Neuronal stem cell (in vitro differentiated cells): ENCODE measurements at regions not wholly inside any gene's neighbourhood (a gene's known extent, or its start where the extent isn't known, plus 50 kb on each side); places are given as distances from the start of the nearest gene placed in this dataset.

Experiments
- DNase-seq: peaks from one replicate; pipeline ENCODE4 v3.0.0-alpha.2; 2013; ENCODE audit warnings: low spot score
- H2AFZ ChIP-seq: one replicate; pipeline ENCODE4 v1.6.1; 2013; ENCODE audit warnings: mild to moderate bottlenecking, low read length, inconsistent platforms
- H2AK5ac ChIP-seq: 2 replicates; pipeline ENCODE4 v1.6.1; 2013; ENCODE audit warnings: low read depth, mild to moderate bottlenecking, inconsistent platforms, low read length, moderate library complexity, mixed read lengths
- H2BK120ac ChIP-seq: 2 replicates; pipeline ENCODE4 v1.6.1; 2013; ENCODE audit warnings: low read depth, mild to moderate bottlenecking, inconsistent platforms, low read length, moderate library complexity, mixed read lengths
- H2BK12ac ChIP-seq: one replicate; pipeline ENCODE4 v1.6.1; 2013; ENCODE audit warnings: low read length, inconsistent platforms
- H2BK15ac ChIP-seq: 2 replicates; pipeline ENCODE4 v1.6.1; 2013; ENCODE audit warnings: mild to moderate bottlenecking, low read length, inconsistent platforms, mixed read lengths
- H2BK5ac ChIP-seq: one replicate; pipeline ENCODE4 v1.6.1; 2013; ENCODE audit warnings: inconsistent platforms, mild to moderate bottlenecking, low read length, moderate library complexity
- H3K14ac ChIP-seq: one replicate; pipeline ENCODE4 v1.6.1; 2013; ENCODE audit warnings: low read length, inconsistent platforms
- H3K18ac ChIP-seq: 2 replicates; pipeline ENCODE4 v1.6.1; 2013; ENCODE audit warnings: low read length, inconsistent platforms
- H3K23ac ChIP-seq: 2 replicates; pipeline ENCODE4 v1.6.1; 2013; ENCODE audit warnings: low read depth, mild to moderate bottlenecking, mixed read lengths, low read length, inconsistent platforms; ENCODE audit not compliant: poor library complexity
- H3K27ac ChIP-seq: replicated peaks from 3 replicates; pipeline ENCODE4 v1.5.1; 2013; ENCODE audit warnings: low read length, inconsistent platforms
- H3K27me3 ChIP-seq, 3 experiments: 2 replicates each; pipeline ENCODE4 v1.6.1; 2013; ENCODE audit warnings: low read length in 3 of 3, mild to moderate bottlenecking in 2 of 3, inconsistent platforms in 1 of 3, low read depth in 1 of 3, mixed read lengths in 1 of 3, moderate library complexity in 1 of 3; ENCODE audit not compliant: control insufficient read depth in 3 of 3, insufficient read depth in 3 of 3
- H3K36me3 ChIP-seq, 2 donors: replicated peaks in 1 of 2; 2 replicates each; pipeline ENCODE4 v1.6.1; 2013; ENCODE audit warnings: low read length in 2 of 2; ENCODE audit not compliant: control insufficient read depth in 2 of 2, insufficient read depth in 2 of 2
- H3K4ac ChIP-seq: 2 replicates; pipeline ENCODE4 v1.6.1; 2013; ENCODE audit warnings: inconsistent platforms, mild to moderate bottlenecking, low read length, moderate library complexity
- H3K4me1 ChIP-seq, 2 donors: 1 replicate in 1 of 2; 2 replicates in 1 of 2; pipeline ENCODE4 v1.6.1; 2013; ENCODE audit warnings: low read length in 2 of 2, low read depth in 1 of 2; ENCODE audit not compliant: control insufficient read depth in 2 of 2, insufficient read depth in 1 of 2
- H3K4me2 ChIP-seq: one replicate; pipeline ENCODE4 v1.6.1; 2013; ENCODE audit warnings: mild to moderate bottlenecking, low read length, inconsistent platforms; ENCODE audit not compliant: insufficient read depth, poor library complexity, severe bottlenecking
- H3K4me3 ChIP-seq, 2 donors: 2 replicates each; pipeline ENCODE4 v1.5.1; 2013; ENCODE audit warnings: low read length in 2 of 2, mild to moderate bottlenecking in 2 of 2, inconsistent platforms in 1 of 2, moderate library complexity in 1 of 2
- H3K79me1 ChIP-seq: one replicate; pipeline ENCODE4 v1.6.1; 2013; ENCODE audit warnings: low read depth, mild to moderate bottlenecking, inconsistent platforms, low read length, moderate library complexity
- H3K9ac ChIP-seq: one replicate; pipeline ENCODE4 v1.6.1; 2013; ENCODE audit warnings: mild to moderate bottlenecking, low read depth, low read length, inconsistent platforms; ENCODE audit not compliant: poor library complexity
- H3K9me3 ChIP-seq, 2 donors: replicated peaks in 1 of 2; 2 replicates each; pipeline versions ENCODE3 to v1.6.1; 2013; ENCODE audit warnings: low read length in 2 of 2, mild to moderate bottlenecking in 2 of 2, inconsistent platforms in 1 of 2, low read depth in 1 of 2, mixed read lengths in 1 of 2, moderate library complexity in 1 of 2; ENCODE audit not compliant: control insufficient read depth in 2 of 2, insufficient read depth in 1 of 2
- H4K8ac ChIP-seq: one replicate; pipeline ENCODE4 v1.6.1; 2013; ENCODE audit warnings: low read depth, mild to moderate bottlenecking, inconsistent platforms, low read length, moderate library complexity
- H4K91ac ChIP-seq: one replicate; pipeline ENCODE4 v1.6.1; 2013; ENCODE audit warnings: low read length, low read depth, mild to moderate bottlenecking, inconsistent platforms; ENCODE audit not compliant: poor library complexity
- WGBS, 2 donors: extraction: QIAGEN DNeasy Blood & Tissue Kit; methylation state at CpG; one replicate each; pipeline ENCODE4 v1.1.7; 2013; ENCODE audit warnings: missing lambda C conversion rate in 2 of 2, mixed read lengths in 1 of 2; ENCODE audit not compliant: insufficient read length in 2 of 2, insufficient replicate concordance in 1 of 2; ENCODE audit errors: extremely low coverage in 2 of 2; 5-methylcytosine and 5-hydroxymethylcytosine counted together

- Histone ChIP-seq H2BK120ac (no peak overlapping the region), H3K23ac (no peak overlapping the region), H3K27me3 (no peaks in the 10 kb centered on the region), H3K14ac (no peak overlapping the region), H3K36me3 (no peaks in the 10 kb centered on the region), H3K9me3 (peaks cover 0 to 6% of the 10 kb centered on the region in 2 donors), H3K4me1 (peaks cover 0 to 15% of the 10 kb centered on the region in 2 donors), H3K9ac (no peak overlapping the region), H3K27ac (no peak overlapping the region), H4K8ac (no peak overlapping the region), H3K4me2 (no peak overlapping the region), H3K4me3 (no peak overlapping the region), H2AFZ (peak overlapping the region; percentile 24), H2BK15ac (no peak overlapping the region), H2BK5ac (no peak overlapping the region), H3K4ac (no peak overlapping the region), H3K79me1 (no peaks in the 10 kb centered on the region), H2AK5ac (no peak overlapping the region), H3K18ac (no peak overlapping the region), H2BK12ac (no peak overlapping the region), H4K91ac (no peak overlapping the region)
- no peak for DNase-seq
- WGBS, 2 donors = no CpG with 5 or more reads among the region's 4 CpGs
Observed at GRCh38 chr12:28794786-28795185, 354.3 kb upstream of the FAR2 start.

- peaks cover 0 to 15% of the 10 kb centered on the region in 2 donors for H3K4me1 ChIP-seq
- H3K18ac ChIP-seq = no peak overlapping the region
- H4K91ac ChIP-seq = no peak overlapping the region
- peaks cover 0 to 6% of the 10 kb centered on the region in 2 donors for H3K9me3 ChIP-seq
- no peaks in the 10 kb centered on the region for H3K27me3 ChIP-seq
- no peak overlapping the region for H2AFZ ChIP-seq
- H3K23ac ChIP-seq = no peak overlapping the region
- H3K14ac ChIP-seq = no peak overlapping the region
- H3K9ac ChIP-seq = no peak overlapping the region
- H3K4me2 ChIP-seq = no peak overlapping the region
- H3K27ac ChIP-seq = no peak overlapping the region
- H2BK120ac ChIP-seq = no peak overlapping the region
- H3K4me3 ChIP-seq = no peak overlapping the region
- H2BK12ac ChIP-seq = no peak overlapping the region
- no peak overlapping the region for H2BK15ac ChIP-seq
- no peak overlapping the region for H2AK5ac ChIP-seq
- H4K8ac ChIP-seq = no peak overlapping the region
- no peak overlapping the region for H3K4ac ChIP-seq
- no peaks in the 10 kb centered on the region for H3K79me1 ChIP-seq
- no peaks in the 10 kb centered on the region for H3K36me3 ChIP-seq
- DNase-seq = no peak
- H2BK5ac ChIP-seq = no peak overlapping the region
- WGBS, 2 donors = no CpG with 5 or more reads among the region's 1 CpG
Observed at GRCh38 chr12:28795311-28795710, 353.8 kb upstream of the FAR2 start.

- no peak overlapping the region for H3K4me3 ChIP-seq
- H3K36me3 ChIP-seq = no peaks in the 10 kb centered on the region
- H3K79me1 ChIP-seq = no peaks in the 10 kb centered on the region
- no peaks in the 10 kb centered on the region for H3K4me1 ChIP-seq
- H4K91ac ChIP-seq = no peak overlapping the region
- H3K9me3 ChIP-seq = peaks cover 0 to 6% of the 10 kb centered on the region in 2 donors
- WGBS, 2 donors = no CpG with 5 or more reads among the region's 1 CpG
- H3K27ac ChIP-seq = no peak overlapping the region
- H2AFZ ChIP-seq = no peak overlapping the region
- no peak overlapping the region for H3K23ac ChIP-seq
- H3K14ac ChIP-seq = no peak overlapping the region
- no peak overlapping the region for H2AK5ac ChIP-seq
- H2BK12ac ChIP-seq = no peak overlapping the region
- DNase-seq = no peak
- H4K8ac ChIP-seq = no peak overlapping the region
- no peak overlapping the region for H3K4me2 ChIP-seq
- H3K9ac ChIP-seq = no peak overlapping the region
- H2BK120ac ChIP-seq = no peak overlapping the region
- no peak overlapping the region for H3K18ac ChIP-seq
- H2BK5ac ChIP-seq = no peak overlapping the region
- no peak overlapping the region for H2BK15ac ChIP-seq
- no peaks in the 10 kb centered on the region for H3K27me3 ChIP-seq
- no peak overlapping the region for H3K4ac ChIP-seq
Observed at GRCh38 chr12:28799348-28799747, 349.7 kb upstream of the FAR2 start.

- Histone ChIP-seq H3K9me3 (peaks cover 0 to 6% of the 10 kb centered on the region in 2 donors), H3K4ac (no peak overlapping the region), H3K27me3 (no peaks in the 10 kb centered on the region), H3K9ac (no peak overlapping the region), H4K8ac (no peak overlapping the region), H3K18ac (no peak overlapping the region), H2AFZ (no peak overlapping the region), H3K79me1 (no peaks in the 10 kb centered on the region), H3K4me1 (no peaks in the 10 kb centered on the region), H3K4me3 (no peak overlapping the region), H4K91ac (no peak overlapping the region), H3K27ac (no peak overlapping the region), H2BK12ac (no peak overlapping the region), H2AK5ac (no peak overlapping the region), H2BK5ac (no peak overlapping the region), H3K4me2 (no peak overlapping the region), H3K36me3 (no peaks in the 10 kb centered on the region), H2BK120ac (no peak overlapping the region), H3K14ac (no peak overlapping the region), H2BK15ac (no peak overlapping the region), H3K23ac (no peak overlapping the region)
- WGBS, 2 donors = no CpG with 5 or more reads among the region's 1 CpG
- DNase-seq = no peak
Observed at GRCh38 chr12:28800129-28800528, 348.9 kb upstream of the FAR2 start.
